Medulla oblongata (tissue), 1 donor: ENCODE measurements at regions not wholly inside any gene's neighbourhood (a gene's known extent, or its start where the extent isn't known, plus 50 kb on each side); places are given as distances from the start of the nearest gene placed in this dataset.

Source experiments
- DNase-seq: peaks from one replicate; pipeline ENCODE4 v3.0.0-alpha.2; 2015; ENCODE audit errors: extremely low spot score

- no peak for DNase-seq
These were observed 85.1 kb upstream of the USP47 start for GRCh38 chr11:11756718-11757117.

DNA sequence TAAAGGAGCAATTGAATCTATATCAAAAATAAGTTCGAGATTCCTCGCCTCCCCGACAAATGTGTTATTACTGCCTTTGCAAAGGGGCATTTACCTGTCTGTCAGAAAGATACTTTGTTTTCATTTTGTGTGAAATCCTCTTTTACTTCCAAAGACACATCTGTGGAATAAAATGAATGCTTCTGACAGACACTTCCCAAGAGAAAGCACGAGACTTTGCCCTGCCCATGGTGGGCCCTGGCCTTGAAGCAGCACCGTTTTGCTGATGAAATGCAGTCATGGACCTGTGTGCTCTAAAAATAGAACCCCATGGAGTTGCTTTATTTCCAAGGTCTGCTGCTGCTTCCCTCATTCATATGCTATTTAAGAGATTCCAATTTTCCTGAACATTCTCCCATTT, 85.9 kb upstream of the USP47 start:
- DNase-seq: no peak

DNA sequence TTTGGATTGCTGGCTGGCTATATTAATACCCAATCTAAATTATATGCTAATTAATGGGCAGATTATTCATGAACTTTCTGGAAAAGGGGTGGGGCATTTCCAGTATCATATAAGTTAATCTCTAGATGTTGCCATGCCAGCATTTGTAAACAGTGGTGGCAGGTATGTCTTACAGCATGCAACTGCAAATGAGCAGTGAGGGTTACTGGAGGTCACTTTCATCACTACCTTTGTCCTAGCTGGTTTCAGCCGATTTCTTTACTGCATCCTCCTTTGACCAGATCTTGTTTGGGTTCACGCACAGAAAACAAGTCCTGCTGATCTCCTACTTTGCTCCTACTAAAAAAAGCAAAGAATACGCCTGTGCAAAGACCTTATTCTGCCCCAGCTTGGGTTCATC, 89.1 kb upstream of the USP47 start:
- DNase-seq: no peak

GRCh38 chr11:11750017-11750878, 91.5 kb upstream of the USP47 start:
- DNase-seq: no peak

DNA sequence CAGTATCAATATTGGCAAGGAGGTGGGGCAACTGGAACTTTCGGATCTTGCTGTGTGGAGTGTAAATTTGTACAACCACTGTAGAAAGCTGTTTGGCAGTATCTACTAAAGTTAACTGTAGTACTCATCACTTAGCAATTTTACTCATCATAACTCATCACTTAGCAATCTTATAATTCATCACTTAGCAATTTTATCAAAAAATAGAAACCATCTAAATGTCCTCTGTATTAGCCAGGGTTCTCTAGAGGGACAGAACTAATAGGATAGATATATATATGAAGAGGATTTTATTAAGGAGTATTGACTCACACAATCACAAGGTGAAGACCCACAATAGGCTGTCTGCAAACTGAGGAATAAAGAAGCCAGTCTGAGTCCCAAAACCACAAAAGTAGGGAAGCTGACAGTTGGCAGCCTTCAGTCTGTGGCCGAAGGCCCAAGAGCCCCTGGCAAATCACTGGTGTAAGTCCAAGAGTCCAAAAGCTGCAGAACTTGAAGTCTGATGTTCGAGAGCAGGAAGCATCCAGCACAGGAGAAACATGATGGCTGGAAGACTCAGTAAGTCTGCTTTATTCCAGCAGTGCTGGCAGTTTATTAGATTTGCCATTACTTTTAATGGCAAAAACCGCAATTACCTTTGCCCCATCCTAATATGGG, 92.9 kb upstream of the USP47 start:
- DNase-seq: no peak

DNA sequence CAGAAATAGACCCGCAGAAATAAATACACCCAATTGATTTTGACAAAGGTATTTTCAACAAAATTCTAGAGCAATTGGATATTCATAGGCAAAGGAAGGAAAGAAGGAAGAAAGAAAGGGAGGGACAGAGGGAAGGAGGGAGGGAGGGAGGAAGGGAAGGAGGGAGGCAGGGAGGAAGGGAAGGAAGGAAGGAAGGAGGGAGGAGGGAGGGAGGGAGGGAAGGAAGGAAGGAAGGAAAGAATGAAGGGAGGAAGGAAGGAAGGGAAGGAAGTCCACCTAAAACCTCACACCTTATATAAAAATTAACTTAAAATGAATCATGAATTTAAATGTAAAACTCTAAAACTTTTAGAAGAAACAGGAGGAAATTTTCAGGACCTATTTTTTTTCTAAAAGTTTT, 94.2 kb upstream of the USP47 start:
- DNase-seq: no peak

DNA sequence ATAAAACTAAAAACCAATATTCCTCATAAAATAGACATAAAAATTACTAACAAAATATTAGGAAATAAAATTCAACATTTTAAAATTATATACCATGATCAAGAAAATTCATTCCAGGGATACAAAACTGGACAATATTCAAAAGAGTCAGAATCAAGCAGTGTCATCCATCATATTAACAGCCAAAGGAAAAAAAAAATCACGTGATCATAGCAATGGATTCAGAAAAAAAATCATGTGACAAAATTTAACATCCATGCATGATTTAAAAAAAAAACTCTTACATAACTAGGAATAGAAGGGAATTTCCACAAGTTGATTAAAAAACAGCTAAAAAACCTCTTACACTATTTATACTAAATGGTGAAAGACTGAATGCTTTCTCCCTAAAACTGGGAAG, 95.3 kb upstream of the USP47 start:
- DNase-seq: no peak

DNA sequence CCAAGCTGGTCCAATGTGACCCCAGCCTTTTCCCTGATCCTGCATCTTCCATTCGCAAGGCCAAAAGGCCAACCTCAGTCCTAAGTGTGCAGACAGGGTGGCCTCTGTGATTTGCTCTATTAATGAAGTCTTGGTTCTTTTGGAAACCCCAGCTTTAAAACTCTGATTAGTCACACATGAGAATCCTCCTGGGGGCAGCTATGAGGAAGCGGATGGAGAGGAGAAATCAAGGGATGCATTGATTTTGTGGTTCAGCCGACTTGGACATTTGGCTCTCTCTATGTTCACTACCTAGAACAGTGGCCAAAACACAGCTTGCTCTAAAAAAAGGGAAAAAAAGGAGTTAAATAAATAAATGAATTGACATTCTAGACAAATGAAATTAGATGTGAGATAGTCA, 98.6 kb upstream of the USP47 start:
- no peak for DNase-seq

DNA sequence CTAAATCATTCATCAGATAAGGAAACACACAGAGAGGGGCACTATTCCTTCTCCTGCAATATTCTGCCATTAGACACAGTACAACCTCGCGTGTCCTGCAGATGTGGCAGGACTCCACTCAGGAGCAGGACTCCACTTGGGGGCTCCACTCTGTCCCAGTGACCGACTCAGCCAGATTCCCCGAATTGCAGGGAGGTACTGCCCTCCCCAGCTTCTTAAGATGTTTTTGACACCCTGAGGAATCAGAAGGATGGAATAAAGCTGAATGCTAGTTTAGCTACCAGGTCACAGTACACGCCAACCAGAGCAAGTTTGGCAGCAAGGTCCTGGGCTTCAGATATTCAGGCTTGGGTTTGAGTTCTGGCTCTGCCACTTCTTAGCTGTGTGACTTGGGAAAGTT, 99.3 kb upstream of the USP47 start:
- no peak for DNase-seq

DNA sequence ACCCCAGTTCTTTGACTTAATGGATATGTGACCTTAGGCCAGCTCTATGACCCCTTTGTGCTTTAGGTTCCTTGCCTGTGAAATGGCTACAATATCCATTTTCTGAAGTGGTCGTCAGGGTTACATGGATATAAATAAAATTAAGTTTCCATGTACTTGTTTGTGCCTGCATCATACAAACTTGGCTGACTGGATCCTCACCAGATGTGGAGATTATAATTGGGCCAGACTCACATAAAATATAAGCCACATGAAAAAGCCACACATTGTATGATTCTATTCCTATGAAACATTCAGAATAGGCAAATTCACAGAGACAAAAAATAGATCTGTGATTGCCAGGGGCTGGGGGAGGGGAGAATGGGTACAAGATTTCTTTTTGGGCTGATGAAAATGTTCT, 100.9 kb upstream of the USP47 start:
- DNase-seq: no peak

GRCh38 chr11:11740073-11740702, 101.6 kb upstream of the USP47 start:
- no peak for DNase-seq

GRCh38 chr11:11738370-11738769, 103.4 kb upstream of the USP47 start:
- DNase-seq: no peak

DNA sequence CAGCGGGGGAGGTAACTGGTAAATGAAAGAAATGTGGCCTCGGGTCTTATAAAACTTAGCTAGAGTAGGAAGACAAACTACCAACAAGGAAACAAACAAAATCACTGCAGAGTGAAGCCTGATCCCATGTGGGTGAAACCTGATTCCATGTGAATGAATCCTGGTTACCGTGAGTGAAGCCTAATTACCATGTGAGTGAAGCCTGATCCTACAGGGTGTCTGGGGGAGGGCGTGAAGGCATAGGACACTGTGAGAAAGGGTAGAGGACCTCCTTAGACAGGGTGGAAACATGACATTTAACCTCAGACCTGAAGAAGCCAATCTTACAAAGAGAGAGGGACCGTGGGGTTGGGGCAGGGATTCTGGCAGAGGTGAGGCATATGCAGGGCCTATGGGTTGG, 106.2 kb upstream of the USP47 start:
- DNase-seq: no peak

DNA sequence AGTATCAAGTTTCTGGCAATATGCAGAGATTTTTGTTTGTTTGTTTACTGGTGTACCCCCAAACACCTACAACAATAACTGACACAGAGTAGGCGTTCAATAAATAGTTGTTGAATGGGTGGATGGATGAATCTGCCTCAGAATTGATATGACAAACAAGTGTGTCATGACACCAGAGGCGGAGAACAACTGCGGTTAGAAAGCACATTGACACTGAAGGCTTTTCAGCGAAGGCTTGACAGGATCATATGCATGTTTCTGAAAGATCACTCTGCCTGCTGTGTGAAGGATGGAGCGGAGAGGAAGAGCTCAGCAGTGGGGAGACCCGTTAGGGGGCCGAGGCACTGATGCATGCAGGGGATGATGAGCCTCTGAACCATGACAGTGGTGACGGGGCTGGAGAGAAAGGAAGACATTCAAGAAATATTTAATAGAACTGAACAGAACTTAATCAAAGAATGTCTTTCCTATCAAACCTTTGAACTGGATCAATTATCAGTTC, 108.5 kb upstream of the USP47 start:
- DNase-seq: no peak

GRCh38 chr11:11732116-11732515, 109.7 kb upstream of the USP47 start:
- DNase-seq: no peak

GRCh38 chr11:11731311-11732083, 109.7 kb upstream of the GALNT18 start:
- no peak for DNase-seq

GRCh38 chr11:11728386-11728785, 106.6 kb upstream of the GALNT18 start:
- DNase-seq: no peak

- no peak for DNase-seq
These were observed 103.6 kb upstream of the GALNT18 start for GRCh38 chr11:11725438-11725837.

DNA sequence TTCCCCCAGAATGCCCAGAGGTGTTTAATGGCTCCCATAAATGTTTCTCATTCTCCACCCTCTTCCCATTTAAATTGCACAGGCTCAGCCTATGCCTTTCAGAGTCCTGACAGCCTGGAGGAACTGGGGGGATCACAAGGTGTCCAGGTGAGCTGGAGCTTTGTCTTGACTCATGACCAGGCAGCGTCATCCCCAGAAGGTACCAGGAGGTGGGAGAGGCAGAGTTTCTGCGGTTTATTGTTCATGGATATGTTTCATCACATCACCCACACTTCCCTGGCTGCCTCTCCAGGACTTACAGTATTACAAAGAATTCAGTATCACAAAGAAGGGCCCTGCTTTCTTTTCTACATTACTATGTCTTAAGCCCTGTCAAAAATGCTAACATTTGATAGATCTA, 103.2 kb upstream of the GALNT18 start:
- no peak for DNase-seq

- DNase-seq: no peak
These were observed 101.1 kb upstream of the GALNT18 start for GRCh38 chr11:11722861-11723260.

GRCh38 chr11:11722246-11722645, 100.4 kb upstream of the GALNT18 start:
- DNase-seq: no peak

- no peak for DNase-seq
These were observed 96.7 kb upstream of the GALNT18 start for GRCh38 chr11:11718511-11718910.
